Esophagus muscularis mucosa (tissue), 4 donors: ENCODE measurements at regions not wholly inside any gene's neighbourhood (a gene's known extent, or its start where the extent isn't known, plus 50 kb on each side); places are given as distances from the start of the nearest gene placed in this dataset.
A peak's percentile ranks its signal among the peaks of the same experiment; 100 is the strongest.

Experiments used
- DNase-seq: peaks from one replicate; pipeline ENCODE4 v3.0.0-alpha.2; 2017; ENCODE audit errors: extremely low spot score
- H3K27ac ChIP-seq, 4 donors: fragments of 200-600 bp; sonication (generic); replicated peaks in 1 of 4; 1 replicate in 3 of 4; 2 replicates in 1 of 4; pipeline ENCODE4 v1.5.1; 2016 to 2019; ENCODE audit warnings: mild to moderate bottlenecking in 1 of 4
- H3K27me3 ChIP-seq, 4 donors: fragments of 200-600 bp; sonication (generic); one replicate each; pipeline versions ENCODE4 v1.5.1 to v1.6.0; 2016 to 2019
- H3K36me3 ChIP-seq, 4 donors: fragments of 200-600 bp; sonication (generic); one replicate each; pipeline ENCODE4 v1.5.1; 2016 to 2019
- H3K4me1 ChIP-seq, 4 donors: fragments of 200-600 bp; sonication (generic); one replicate each; pipeline ENCODE4 v1.5.1; 2016 to 2019
- H3K4me3 ChIP-seq, 4 donors: fragments of 200-600 bp; sonication (generic); 1 replicate in 2 of 4; 2 replicates in 2 of 4; pipeline ENCODE4 v1.5.1; 2016 to 2019; ENCODE audit warnings: mild to moderate bottlenecking in 4 of 4, moderate library complexity in 1 of 4
- H3K9me3 ChIP-seq, 4 donors: fragments of 200-600 bp; sonication (generic); 1 replicate in 3 of 4; 2 replicates in 1 of 4; pipeline ENCODE4 v1.5.1; 2016 to 2019
- CTCF ChIP-seq, 3 experiments: fragments of 200-600 bp in 2 of 3; fragments of 450-650 bp in 1 of 3; sonication (generic) in 2 of 3; IDR thresholded peaks; one replicate each; pipeline ENCODE4 v1.5.1; 2017 to 2019; ENCODE audit warnings: antibody characterized with exemption in 3 of 3, mild to moderate bottlenecking in 2 of 3, moderate library complexity in 1 of 3
- EP300 ChIP-seq: sonication (generic); formaldehyde crosslinking; IDR thresholded peaks from one replicate; pipeline ENCODE4 v1.6.1; 2017; ENCODE audit warnings: antibody characterized with exemption
- POLR2A ChIP-seq: fragments of 450-650 bp; IDR thresholded peaks from one replicate; pipeline ENCODE4 v1.6.1; 2017; ENCODE audit warnings: antibody characterized with exemption, moderate library complexity, mild to moderate bottlenecking, low read depth
- POLR2AphosphoS5 ChIP-seq, 2 donors: sonication (generic); formaldehyde crosslinking; IDR thresholded peaks; one replicate each; pipeline ENCODE4 v1.6.1; 2017; ENCODE audit warnings: antibody characterized with exemption in 2 of 2
- WGBS: methylation state at CpG from one replicate; pipeline ENCODE4 v1.1.5; 2018; 5-methylcytosine and 5-hydroxymethylcytosine counted together
- intact Hi-C: fragments of 100-400 bp; cut with DNase I; formaldehyde crosslinking; loops from one replicate; pipeline ENCODE4 v1.15.1; 2023

GRCh38 chr6:15882345-15882744 is 219.5 kb upstream of the DTNBP1 start:
- Histone ChIP-seq H3K27ac (no peak overlapping the region), H3K36me3 (no peaks in the 10 kb centered on the region), H3K27me3 (no peaks in the 10 kb centered on the region), H3K4me3 (no peak overlapping the region), H3K4me1 (peaks cover 12 to 18% (median 16%) of the 10 kb centered on the region in 4 donors), H3K9me3 (no peaks in the 10 kb centered on the region)
- TF ChIP-seq POLR2A = no peak
- TF ChIP-seq EP300 = no peak
- no peak for TF ChIP-seq POLR2AphosphoS5 (IDR thresholded peaks at IDR 0.05)
- no peak for TF ChIP-seq CTCF (IDR thresholded peaks at IDR 0.05)
- 71% methylated on average over 4 of the region's 4 CpGs for WGBS
- intact Hi-C loops = no loop called here
- no peak for DNase-seq

GRCh38 chr6:15881150-15881549 is 218.3 kb upstream of the DTNBP1 start:
- WGBS = 75% methylated on average over 3 of the region's 3 CpGs
- intact Hi-C loops = no loop called here
- TF ChIP-seq POLR2AphosphoS5 (IDR thresholded peaks at IDR 0.05) (no peak), CTCF (IDR thresholded peaks at IDR 0.05) (no peak), POLR2A (no peak), EP300 (no peak)
- Histone ChIP-seq H3K4me3 (no peak overlapping the region), H3K36me3 (no peaks in the 10 kb centered on the region), H3K27me3 (no peaks in the 10 kb centered on the region), H3K9me3 (no peaks in the 10 kb centered on the region), H3K27ac (no peak overlapping the region), H3K4me1 (peaks cover 12 to 18% (median 15%) of the 10 kb centered on the region in 4 donors)
- no peak for DNase-seq

GRCh38 chr6:15880262-15880973 is 217.6 kb upstream of the DTNBP1 start:
- H3K27me3 ChIP-seq = no peaks in the 10 kb centered on the region
- H3K9me3 ChIP-seq = no peaks in the 10 kb centered on the region
- H3K4me1 ChIP-seq = peaks cover 12 to 18% (median 15%) of the 10 kb centered on the region in 4 donors
- TF ChIP-seq CTCF (IDR thresholded peaks at IDR 0.05) (no peak), EP300 (no peak), POLR2A (no peak), POLR2AphosphoS5 (IDR thresholded peaks at IDR 0.05) (no peak)
- DNase-seq = no peak
- H3K36me3 ChIP-seq = no peaks in the 10 kb centered on the region
- WGBS = 69% methylated on average over 4 of the region's 4 CpGs
- intact Hi-C loops = no loop called here
- H3K4me3 ChIP-seq = no peak overlapping the region
- peak overlapping the region in 2 of 4 donors; percentile 6 to 48 for H3K27ac ChIP-seq

GRCh38 chr6:15879371-15880261 is 216.8 kb upstream of the DTNBP1 start:
- H3K27ac ChIP-seq = peak overlapping the region in 2 of 4 donors; percentile 6 to 48
- TF ChIP-seq EP300 (no peak), CTCF (IDR thresholded peaks at IDR 0.05) (no peak), POLR2AphosphoS5 (IDR thresholded peaks at IDR 0.05) (peak; percentile 34 to 52)
- H3K27me3 ChIP-seq = no peaks in the 10 kb centered on the region
- peaks cover 12 to 18% (median 15%) of the 10 kb centered on the region in 4 donors for H3K4me1 ChIP-seq
- DNase-seq = no peak
- intact Hi-C loops = no loop called here
- H3K36me3 ChIP-seq = no peaks in the 10 kb centered on the region
- no peaks in the 10 kb centered on the region for H3K9me3 ChIP-seq
- H3K4me3 ChIP-seq = no peak overlapping the region
- 27% methylated on average over 12 of the region's 12 CpGs for WGBS
